ENCODE measurements at regions not wholly inside any gene's neighbourhood (a gene's known extent, or its start where the extent isn't known, plus 50 kb on each side); places are given as distances from the start of the nearest gene placed in this dataset.

DNA sequence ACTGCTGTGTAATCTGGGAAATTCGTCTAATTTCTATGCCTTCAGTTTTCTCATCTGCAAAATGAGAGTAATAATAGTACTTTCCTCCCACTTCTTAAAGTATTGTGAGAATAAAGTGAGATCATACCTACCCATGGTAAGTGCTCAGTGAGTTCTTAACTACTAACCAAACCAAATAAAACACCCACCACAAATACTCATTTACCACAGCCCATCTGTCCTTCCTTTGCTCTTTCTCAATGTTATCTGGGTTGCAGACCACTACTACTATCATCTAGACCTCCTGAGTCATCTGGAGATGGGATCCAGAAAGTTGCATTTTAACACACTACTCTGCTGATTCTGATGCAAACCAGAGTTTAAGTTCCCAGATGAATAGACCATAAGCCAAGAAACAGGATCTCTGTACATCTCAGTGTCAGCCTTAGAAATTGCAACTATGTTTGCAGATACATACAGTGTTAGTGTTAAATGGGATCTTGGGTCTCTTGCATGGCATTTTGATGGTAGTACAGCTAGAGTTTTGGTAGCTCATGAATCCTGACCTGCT, 105.4 kb upstream of the ATP10B start:
- no peak for DNase-seq (ENCODE audit: low spot score)

DNA sequence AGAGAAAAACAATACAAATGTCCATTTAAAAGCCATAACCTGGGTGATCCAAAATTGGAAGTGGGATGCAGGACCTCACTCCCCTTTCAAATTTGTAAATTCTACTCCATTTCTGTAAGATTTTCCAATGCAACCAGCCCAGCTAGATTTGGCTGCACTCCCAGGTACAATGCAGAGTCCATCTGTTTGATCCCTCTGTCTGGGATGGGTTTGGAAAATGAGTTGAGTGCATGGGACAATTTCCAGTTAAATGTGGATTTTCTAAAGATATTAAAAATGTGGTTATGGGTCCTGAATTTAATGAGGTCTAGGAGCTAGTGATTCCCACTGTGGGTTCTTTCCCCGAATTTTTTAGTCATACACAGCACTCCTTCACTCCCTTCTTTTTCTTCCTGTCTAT, 104.0 kb upstream of the ATP10B start:
- DNase-seq (ENCODE audit: low spot score) = no peak

DNA sequence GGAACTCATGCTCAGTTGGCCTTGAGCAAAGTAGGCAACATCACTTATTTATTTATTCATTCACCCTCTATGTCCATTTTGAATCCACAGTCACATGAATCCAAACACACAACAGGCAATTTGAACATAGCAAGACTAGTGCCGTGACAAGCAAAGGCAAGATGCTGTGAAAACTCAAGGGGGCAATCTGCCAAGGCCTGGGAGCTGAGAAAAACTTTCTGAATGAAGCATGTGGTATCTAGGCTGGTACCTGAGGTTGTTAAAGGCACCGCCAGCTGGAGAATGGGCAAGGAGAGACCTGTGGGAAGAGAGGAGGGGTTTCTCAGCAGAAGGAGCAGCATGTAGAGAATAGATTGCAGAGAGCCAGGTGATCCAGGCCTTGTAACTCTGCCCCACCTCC, 98.3 kb upstream of the ATP10B start:
- no peak for DNase-seq (ENCODE audit: low spot score)

DNA sequence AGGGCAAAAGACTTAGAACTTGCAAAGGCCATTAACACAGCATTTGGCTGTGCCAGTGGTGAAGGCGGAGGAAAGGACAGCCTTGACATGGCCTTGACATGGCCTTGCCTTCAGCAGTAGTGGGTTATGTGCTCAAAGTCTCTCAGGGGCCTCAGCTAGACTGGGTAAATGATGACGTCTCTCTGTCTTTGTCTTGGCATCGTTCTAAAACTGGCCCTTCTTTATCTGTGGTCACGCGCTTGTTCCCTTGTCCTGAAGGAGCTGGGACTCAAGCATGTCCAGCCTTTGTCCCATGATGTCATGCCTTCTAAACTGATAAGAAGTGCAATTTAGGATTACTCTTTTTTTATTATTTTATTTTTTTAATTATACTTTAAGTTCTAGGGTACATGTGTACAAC, 88.7 kb upstream of the ATP10B start:
- no peak for DNase-seq (ENCODE audit: low spot score)

DNA sequence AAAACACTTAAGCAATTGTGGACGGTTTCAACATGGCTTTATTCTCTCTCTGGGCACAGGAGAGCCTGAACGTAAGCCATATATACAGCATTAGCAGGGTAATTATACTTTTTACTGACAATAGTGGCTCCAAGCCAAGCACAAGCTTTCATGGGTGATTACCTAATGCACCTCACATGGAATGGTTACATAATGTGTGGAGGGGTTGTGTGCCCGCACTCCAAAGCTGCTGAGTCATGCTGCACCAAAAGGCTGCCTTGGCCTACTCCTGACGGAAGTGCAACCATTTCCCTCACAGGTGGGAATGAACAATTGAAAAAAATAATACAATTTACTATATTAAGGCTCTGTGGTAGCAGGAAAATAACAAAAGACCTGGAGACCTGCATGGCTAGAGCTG, 86.5 kb upstream of the ATP10B start:
- peak; percentile 5 for DNase-seq (ENCODE audit: low spot score)

DNA sequence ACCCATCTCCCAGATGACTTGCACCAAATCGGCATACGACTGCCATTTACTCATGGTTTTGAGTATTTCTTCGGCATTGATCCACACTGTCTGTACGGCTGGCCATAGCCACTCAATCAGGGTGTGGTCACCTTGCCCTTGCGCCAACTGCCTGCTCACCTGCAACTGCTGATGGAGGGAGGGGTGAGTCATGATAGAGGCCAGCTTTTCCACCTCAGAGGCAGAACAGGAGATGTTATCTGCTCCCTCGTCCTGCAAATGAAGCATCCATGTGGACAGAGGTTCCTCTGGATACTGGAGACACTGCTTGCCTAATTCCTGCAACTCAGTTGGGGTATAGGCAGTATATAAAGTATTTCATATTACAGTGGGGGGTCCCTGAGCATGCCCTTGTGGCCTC, 85.6 kb upstream of the ATP10B start:
- no peak for DNase-seq (ENCODE audit: low spot score)

DNA sequence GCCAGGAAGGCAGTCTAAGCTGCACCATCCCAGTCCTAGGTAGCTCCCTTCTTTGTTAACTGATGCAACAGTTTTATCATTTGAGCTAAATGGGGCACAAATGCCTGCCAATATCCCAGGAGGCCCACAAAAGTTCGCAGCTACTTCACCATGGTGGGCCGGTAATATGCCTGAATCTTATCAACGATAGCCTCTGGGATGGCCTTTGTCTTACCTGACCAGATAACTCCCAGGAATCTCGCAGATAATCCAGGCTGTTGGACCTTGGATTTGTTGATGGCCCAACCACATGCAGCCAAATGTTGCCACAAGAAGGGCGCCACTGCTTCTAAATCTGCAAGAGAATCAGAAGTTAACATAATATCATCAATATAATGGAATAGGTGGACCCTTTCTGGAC, 83.8 kb upstream of the ATP10B start:
- no peak for DNase-seq (ENCODE audit: low spot score)

DNA sequence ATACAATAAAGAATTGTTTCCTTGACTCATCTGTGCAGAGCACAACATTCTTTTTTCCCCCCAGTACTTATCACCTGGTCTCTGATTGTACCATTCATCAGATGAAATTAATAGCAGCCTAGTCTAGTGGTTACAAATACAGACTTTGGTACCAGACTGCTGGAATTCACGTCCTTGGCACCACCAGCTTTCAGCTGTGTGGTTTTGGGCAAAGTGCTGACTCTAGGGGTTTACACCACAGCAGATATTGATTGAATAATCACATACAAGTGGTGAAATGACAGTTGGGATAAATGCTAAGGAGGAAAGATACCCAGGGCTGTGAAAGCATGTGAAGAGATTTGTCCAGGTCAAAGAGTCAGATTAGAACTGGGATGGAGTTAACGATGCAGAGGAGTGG, 79.3 kb upstream of the ATP10B start:
- no peak for DNase-seq (ENCODE audit: low spot score)

DNA sequence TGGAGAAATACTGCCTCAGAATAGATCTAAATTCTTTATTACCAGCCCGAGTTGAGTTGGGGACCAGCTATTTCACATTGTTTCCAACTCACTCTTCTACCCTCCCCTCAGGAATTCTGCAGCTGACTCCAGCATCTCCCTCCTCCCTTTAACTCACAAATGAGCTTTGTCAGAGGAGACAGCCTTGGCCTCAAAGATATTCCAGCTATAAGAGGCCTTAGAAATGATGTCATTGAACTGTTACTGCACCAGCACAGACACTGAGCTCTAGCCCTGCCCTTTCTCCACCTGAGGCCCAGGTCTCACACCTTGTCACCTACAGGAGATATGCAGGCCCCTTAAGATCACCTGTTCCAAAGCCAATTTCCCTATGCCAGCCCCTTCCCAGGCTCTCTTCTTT, 78.4 kb upstream of the ATP10B start:
- DNase-seq (ENCODE audit: low spot score) = no peak

DNA sequence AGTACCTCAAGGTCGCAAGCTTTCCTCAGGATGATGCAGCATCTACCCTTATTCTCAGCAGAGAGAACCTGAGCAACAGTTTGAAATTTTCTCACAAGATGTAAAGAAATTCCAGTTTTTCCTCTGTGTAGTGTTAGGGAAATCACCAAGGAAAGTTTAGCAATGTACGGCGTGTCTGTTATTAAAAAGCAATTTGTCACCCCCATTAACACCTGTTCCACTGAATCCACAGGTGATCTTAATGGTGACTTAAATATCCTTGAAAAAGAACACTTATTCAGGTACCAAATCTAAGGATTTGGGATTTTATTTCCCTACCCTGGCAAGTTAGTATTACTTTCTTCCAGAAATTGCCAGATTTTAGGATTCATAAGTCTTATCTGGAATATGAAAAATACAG, 77.9 kb upstream of the ATP10B start:
- DNase-seq (ENCODE audit: low spot score) = no peak

DNA sequence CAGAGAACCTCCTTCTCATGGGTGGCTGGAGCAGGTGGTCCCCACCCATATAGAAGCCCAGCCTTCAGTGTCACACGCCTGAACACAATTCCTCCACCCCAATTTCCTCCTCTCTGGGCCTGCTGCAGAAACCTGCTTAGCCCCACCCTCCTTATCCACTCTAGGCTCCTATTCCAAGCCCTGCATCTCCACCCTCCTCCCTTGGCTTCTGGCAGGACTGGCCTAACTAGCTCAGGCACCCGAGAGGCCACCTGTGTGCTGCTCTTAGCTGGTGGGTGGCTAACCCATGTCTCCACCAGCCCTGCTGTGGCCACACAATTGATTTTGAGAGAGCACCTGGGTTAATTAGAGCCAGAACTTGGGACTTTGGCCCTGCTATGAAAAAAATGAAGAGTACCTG, 77.3 kb upstream of the ATP10B start:
- no peak for DNase-seq (ENCODE audit: low spot score)

DNA sequence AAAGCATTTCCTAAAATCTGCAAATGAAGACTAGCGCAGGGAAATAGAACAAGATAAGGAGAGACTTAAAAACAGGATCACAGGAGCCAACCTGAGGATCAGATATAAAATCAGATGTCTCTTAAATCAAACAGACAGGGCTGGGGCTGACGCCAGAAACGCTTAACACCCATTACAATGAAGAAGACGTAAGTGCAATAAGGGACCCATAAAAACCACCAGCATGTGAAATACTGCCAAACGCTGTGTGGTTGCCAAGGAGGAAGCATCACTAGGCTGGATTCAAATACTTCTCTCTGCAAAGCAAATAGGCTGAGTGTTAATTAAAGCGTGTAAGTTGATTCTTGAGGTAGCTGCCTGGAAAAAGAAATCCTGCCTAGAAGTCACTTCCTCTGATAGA, 74.4 kb upstream of the ATP10B start:
- peak; percentile 4 for DNase-seq (ENCODE audit: low spot score)

DNA sequence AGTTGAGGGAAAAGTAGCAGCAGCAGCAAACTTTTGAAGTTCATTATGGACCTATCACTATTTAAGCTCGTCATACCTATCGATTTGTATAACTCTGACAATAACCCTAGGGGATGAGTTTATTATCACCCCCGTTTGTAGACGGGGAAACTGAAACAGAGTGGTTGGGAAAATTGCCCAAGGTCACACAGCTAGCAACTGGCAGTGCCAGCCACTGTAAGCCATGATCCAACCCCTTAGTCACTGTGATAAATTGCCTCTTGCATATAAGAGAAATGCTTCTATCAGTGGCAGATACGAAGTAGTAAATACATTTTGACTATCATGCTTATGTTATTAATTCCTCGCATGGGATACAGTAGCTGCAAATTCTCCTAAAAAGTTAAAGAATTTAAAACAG, 73.3 kb upstream of the ATP10B start:
- no peak for DNase-seq (ENCODE audit: low spot score)

DNA sequence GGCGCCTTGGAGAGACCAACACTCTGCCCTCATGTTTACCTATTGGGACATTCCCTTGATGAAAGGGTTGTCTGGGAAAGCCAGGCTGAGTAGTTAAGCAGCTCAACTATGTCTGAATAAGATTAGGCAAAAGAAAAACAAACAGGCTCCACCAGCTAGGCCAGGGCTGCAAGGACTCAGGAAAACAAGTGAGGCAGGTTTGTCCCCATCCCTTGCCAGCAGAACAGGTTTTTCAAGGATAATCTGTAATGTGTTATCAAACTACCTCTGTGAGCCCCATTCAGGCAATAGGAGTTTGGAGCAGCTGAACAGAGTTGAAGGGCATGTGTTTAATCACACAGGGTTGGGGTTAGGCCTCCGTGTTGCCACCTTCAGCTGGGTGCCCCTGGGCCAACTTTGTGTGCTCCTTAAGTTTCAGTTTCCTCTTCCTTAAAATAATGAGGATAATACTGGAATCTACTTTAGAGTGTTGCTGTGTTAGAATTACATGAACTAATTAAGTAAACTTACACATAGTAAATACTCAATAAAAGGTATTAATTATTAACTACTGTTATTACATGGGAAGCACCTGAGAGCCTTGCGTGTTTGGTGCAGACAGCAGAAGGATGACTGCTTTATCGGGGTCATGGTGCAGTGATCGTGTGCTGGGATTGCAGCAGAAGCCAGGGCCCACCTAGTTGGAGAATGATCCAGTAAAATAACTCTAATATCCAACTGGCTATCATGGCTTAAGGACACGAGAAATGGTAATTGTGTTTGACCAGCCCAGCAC, 72.1 kb upstream of the ATP10B start:
- DNase-seq (ENCODE audit: low spot score) = no peak

DNA sequence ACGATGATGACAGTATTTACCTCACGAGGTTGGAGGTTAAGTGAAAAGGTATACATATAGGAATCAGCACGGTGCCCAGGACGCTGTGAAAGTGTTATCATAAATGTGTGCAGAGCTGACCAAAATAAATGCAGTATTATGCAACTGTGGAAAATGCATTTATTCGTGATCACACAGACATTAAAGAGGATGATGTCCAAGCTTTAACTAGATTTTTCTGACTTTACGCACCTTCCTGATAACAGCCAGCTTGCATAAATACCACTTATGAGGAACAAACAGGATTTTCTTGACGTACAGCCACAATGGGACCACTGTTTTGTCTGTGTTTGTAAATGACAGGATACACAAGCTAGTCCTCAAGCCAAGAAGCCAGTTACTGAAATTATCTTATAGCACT, 71.4 kb upstream of the ATP10B start:
- DNase-seq (ENCODE audit: low spot score) = no peak

DNA sequence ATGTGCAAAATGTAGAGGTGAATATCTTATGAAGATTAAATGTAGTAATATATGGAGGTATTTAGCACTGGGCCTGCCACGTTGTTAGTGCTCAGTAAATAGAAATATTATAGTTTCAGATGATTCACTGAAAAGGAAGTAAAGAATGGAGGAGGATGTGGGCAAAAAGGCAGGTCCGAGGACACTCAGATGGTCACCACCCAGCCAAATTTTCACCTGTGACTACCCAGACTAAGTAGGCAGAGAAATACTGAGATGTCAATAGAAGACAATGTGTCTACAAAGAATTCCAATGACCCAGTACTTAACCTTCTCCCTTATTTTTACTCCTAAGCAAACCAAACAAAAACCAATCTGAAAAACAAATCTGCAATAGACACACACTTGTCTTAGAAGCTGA, 70.3 kb upstream of the ATP10B start:
- no peak for DNase-seq (ENCODE audit: low spot score)

DNA sequence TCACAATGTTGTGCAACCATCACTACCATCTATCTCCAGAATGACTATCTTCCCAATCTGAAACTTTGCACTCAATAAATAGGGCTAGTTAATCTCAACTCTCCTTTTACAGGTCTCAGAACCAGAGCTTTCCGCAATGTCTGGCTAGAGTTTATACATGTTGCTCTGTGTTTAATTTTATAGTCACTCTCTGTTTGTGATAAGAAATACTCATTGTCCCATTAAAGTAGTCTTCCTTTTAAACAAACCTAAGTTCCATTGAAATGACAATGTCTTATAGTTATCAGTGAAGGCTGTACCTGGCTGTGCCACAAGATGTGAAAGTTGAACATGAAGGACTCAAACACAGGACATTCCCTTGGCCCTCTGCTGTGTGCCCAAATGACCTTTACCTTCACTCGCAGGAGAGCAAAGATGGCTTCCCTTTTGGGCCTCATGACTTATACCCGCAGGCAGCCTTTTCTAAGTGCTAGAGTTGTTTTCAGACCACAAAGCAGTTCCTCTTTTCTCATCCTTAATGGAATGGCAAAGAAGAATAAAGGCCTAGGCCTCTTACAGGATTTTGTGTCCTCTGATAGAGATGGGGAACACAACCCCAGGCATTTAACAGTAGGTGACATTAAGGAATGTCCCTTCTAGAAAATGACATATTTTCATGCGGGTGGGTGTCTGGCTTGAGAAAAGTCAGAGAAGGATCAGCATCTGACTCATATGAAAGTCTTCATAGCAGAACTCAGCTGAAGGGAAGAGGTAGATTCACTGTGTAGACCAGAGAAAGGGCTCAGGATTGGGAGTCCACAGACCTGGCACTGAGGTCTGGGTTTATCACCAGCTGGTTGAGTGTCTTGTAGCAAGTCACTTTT, 69.6 kb upstream of the ATP10B start:
- no peak for DNase-seq (ENCODE audit: low spot score)

DNA sequence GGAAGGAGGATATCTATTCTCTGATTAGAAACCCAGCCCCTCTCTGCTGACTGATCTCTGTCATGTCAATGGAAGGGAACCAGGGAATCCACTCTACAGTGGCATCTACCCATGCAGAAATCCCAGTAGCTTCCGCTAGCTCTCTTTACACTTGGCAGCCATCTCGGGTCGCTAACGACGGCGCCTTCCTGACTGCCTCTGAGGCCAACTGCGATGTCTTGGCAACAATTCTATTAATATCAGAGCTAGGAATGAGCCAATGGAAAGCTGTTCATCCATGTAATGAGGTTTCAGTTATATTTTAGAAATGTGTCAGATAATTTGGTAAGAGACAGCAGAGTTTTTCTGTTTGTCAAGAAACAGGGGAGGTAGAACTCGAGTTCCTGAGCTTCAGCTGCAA, 67.6 kb upstream of the ATP10B start:
- no peak for DNase-seq (ENCODE audit: low spot score)

DNA sequence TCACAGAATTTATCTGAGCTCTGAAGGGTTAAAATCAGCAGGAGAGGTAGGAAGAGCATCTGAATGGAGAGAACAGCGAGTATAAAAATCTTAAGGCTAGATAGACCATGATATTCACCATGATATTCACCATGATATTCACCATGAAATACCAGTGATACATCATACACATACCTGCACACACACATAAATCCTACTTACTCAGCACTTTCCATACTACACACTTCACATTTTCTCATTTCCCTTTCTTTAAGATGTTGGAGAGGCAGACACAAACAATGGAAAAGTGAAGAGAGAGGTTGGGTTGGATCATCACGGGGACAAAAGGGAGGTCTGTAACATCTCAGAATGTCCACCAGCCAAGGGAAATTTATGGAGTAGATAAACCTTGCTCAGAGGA, 66.4 kb upstream of the ATP10B start:
- no peak for DNase-seq (ENCODE audit: low spot score)

DNA sequence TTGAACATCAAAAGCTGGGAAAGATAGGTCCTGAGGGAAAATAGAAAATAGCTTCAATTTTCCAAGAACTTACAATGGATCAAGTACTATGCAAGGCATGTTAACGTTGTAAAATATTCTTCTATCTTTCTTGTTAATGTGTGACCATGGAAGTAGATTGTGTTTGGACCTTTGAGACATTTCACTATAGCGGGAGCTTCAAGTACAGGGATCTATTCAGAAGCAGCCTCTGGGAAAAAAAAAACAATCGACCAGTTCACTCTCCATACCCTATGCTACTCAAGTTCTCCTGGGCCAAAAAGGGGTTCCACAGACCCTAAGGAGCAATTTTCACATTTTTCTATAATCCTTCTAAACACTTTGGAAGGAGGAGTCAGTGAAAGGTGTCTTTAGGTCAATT, 54.1 kb upstream of the ATP10B start:
- DNase-seq (ENCODE audit: low spot score) = no peak

DNA sequence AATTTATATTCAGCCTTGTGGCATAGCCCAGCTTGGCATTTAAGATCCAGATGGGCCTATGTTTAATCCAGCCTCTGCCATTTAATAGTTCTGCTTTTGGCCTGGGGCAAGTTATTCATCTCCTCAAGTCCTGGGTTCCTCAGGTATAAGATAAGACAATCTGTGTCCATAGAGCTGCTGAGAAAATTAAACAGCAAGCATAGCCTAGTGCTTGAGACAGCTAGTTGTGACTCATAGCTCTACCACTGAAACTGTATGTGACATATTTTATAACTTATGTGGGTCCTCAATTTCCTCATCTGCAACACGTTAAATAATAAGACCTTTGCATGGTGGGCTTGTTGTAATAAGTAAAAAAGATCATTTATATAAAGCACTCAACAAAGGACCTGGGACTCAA, 53.3 kb upstream of the ATP10B start:
- DNase-seq (ENCODE audit: low spot score) = no peak

DNA sequence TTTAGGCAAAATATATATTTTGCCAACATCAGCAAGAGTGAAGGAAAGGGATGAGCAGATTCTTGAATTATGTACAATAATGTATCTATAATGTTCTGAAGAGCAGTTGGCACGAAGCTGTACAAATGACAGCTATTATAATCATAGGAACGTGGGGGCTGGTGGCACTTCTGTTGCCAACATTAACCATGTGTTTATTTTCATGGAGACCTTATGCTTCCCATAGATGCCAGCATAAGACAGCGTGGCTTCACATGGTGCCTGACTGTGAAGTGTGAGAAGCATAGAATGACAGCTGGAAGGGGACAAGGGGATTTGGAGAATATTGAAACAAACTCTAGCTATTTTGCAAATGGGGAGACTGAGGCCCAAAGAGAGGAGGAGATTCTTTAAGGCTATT, 52.6 kb upstream of the ATP10B start:
- DNase-seq (ENCODE audit: low spot score) = no peak

DNA sequence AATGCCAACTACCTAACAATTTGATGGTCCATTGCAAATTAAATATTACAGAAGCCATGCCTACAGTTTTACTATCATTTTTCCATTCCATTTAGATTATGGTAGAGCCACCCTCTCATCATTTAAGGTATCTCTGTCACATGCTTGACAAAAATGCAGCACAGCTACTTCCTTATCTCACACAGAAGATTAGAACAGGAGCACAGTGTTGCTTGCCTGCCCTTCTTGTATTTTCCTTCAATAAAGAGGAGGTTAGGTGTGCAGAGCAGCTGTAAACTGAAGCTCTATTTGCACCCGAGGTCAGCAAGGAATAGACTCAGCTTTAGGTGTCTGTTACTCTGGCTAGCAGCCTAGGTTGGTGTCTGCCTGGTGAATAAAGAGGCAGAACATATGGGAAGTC, 51.5 kb upstream of the ATP10B start:
- DNase-seq (ENCODE audit: low spot score) = no peak

All from A172 (cell line).